Heart left ventricle (tissue), 16 donors: ENCODE measurements at regions not wholly inside any gene's neighbourhood (a gene's known extent, or its start where the extent isn't known, plus 50 kb on each side); places are given as distances from the start of the nearest gene placed in this dataset.

Experiments
- ATAC-seq, 4 donors: fragments of 200-7000 bp; cut with Tn5 transposase; one replicate each; pipeline ENCODE4 v1.9.1; 2020 to 2022; ENCODE audit warnings: moderate library complexity in 4 of 4, mild to moderate bottlenecking in 3 of 4, moderate number of reproducible peaks in 1 of 4
- DNase-seq, 5 donors: peaks; one replicate each; pipeline ENCODE4 v3.0.0-alpha.2; 2020
- H3K27ac ChIP-seq, 12 donors: fragments of 200-600 bp; sonication (generic) in 4 of 12; one replicate each; pipeline versions ENCODE4 v1.5.0 to v1.8.0; 2016 to 2022; ENCODE audit warnings: mild to moderate bottlenecking in 2 of 12
- H3K27me3 ChIP-seq, 9 donors: fragments of 200-600 bp; sonication (generic) in 2 of 9; one replicate each; pipeline versions ENCODE4 v1.5.1 to v1.8.0; 2016 to 2022; ENCODE audit warnings: mild to moderate bottlenecking in 3 of 9
- H3K36me3 ChIP-seq, 9 donors: fragments of 200-600 bp; sonication (generic) in 2 of 9; one replicate each; pipeline versions ENCODE4 v1.5.0 to v1.8.0; 2018 to 2022; ENCODE audit warnings: mild to moderate bottlenecking in 2 of 9
- H3K4me1 ChIP-seq, 12 donors: fragments of 200-600 bp; sonication (generic) in 4 of 12; one replicate each; pipeline versions ENCODE4 v1.5.0 to v1.8.0; 2016 to 2022; ENCODE audit warnings: mild to moderate bottlenecking in 3 of 12
- H3K4me3 ChIP-seq, 12 donors: fragments of 200-600 bp; sonication (generic) in 4 of 12; one replicate each; pipeline versions ENCODE4 v1.5.0 to v1.8.0; 2017 to 2022; ENCODE audit warnings: mild to moderate bottlenecking in 9 of 12, moderate library complexity in 4 of 12
- H3K9me3 ChIP-seq, 12 donors: fragments of 200-600 bp; sonication (generic) in 4 of 12; one replicate each; pipeline versions ENCODE4 v1.5.0 to v1.8.0; 2016 to 2022; ENCODE audit warnings: mild to moderate bottlenecking in 1 of 12
- CTCF ChIP-seq, 12 donors: fragments of 200-600 bp; sonication (generic) in 4 of 12; IDR thresholded peaks; one replicate each; pipeline versions ENCODE4 v1.5.0 to v1.8.0; 2018 to 2022; ENCODE audit warnings: antibody characterized with exemption in 12 of 12, mild to moderate bottlenecking in 5 of 12
- POLR2A ChIP-seq, 2 donors: fragments of 450-650 bp; IDR thresholded peaks; one replicate each; pipeline ENCODE4 v1.6.1; 2017; ENCODE audit warnings: antibody characterized with exemption in 2 of 2, mild to moderate bottlenecking in 2 of 2, moderate library complexity in 2 of 2
- WGBS, 4 donors: extraction: QIAGEN DNeasy Blood & Tissue Kit in 2 of 4; methylation state at CpG; one replicate each; pipeline versions ENCODE4 v1.1.5 to v1.1.7; 2013 to 2018; 5-methylcytosine and 5-hydroxymethylcytosine counted together
- intact Hi-C, 10 donors: fragments of 100-400 bp; cut with DNase I; formaldehyde crosslinking; loops; one replicate each; pipeline versions ENCODE4 v1.11.1 to v1.14.2; 2022
- donor health status: ischemic (EF 13 %, LVEDD 7.1; RV severe dilation, severe dysfunction).
- donor health status: healthy with polysubstance abuse.
- donor health status: DM: no; HTN: yes; CAD: no.
- donor health status: DM: no; HTN: no; CAD: no.
- donor health status: ischemic (EF 25% LVEDD 6.9; RV normal size, moderate dysfunction).
- donor health status: ischemic (EF 25% LVEDD 5.7; RV mildly dilated, moderate dysfunction).
- donor health status: healthy.
- donor health status: DM: yes; HTN: yes; CAD: no.
- donor health status: ischemic (EF 35%, LVEDD 5.7; RV mildly dilated, moderate dysfunction).
- donor health status: nonischemic (EF 11% LVEDD 7.7; RV severe dilation, severe dysfunction).
- donor health status: DM: yes; HTN: yes; CAD: no.
- donor health status: PGD.
- donor health status: ischemic (EF 29% LVEDD 5.4; RV normal size, mild dysfunction).
- donor health status: nonischemic (EF 23%, LVEDD 6.1; RV moderate dilation, normal function).

- ATAC-seq: no peak
- Histone ChIP-seq H3K27ac (no peak overlapping the region), H3K9me3 (peaks cover 0 to 10% (median 0%) of the 10 kb centered on the region in 12 donors), H3K36me3 (peaks cover 0 to 5% (median 0%) of the 10 kb centered on the region in 9 donors), H3K27me3 (no peaks in the 10 kb centered on the region), H3K4me3 (no peak overlapping the region), H3K4me1 (peaks cover 0 to 3% (median 0%) of the 10 kb centered on the region in 12 donors)
- intact Hi-C loops: no loop called here
- DNase-seq: no peak
- no peak for TF ChIP-seq POLR2A (IDR thresholded peaks at IDR 0.05)
- TF ChIP-seq CTCF (IDR thresholded peaks at IDR 0.05): no peak
Measured at GRCh38 chr6:71453371-71453706, 164.7 kb downstream of the OGFRL1 start.

- Histone ChIP-seq H3K27ac (no peak overlapping the region), H3K9me3 (peaks cover 0 to 10% (median 0%) of the 10 kb centered on the region in 12 donors), H3K36me3 (peaks cover 0 to 5% (median 0%) of the 10 kb centered on the region in 9 donors), H3K4me3 (no peak overlapping the region), H3K27me3 (no peaks in the 10 kb centered on the region), H3K4me1 (peaks cover 0 to 3% (median 0%) of the 10 kb centered on the region in 12 donors)
- 43 to 64% (median 59%) methylated on average over 1 of the region's 1 CpG for WGBS, 4 donors
- no peak for TF ChIP-seq CTCF (IDR thresholded peaks at IDR 0.05)
- TF ChIP-seq POLR2A (IDR thresholded peaks at IDR 0.05): no peak
- intact Hi-C loops: no loop called here
- ATAC-seq: no peak
- DNase-seq: no peak
Measured at GRCh38 chr6:71454056-71454455, 165.4 kb downstream of the OGFRL1 start.

- ATAC-seq: no peak
- no peaks in the 10 kb centered on the region for H3K27me3 ChIP-seq
- no peaks in the 10 kb centered on the region for H3K4me1 ChIP-seq
- DNase-seq: no peak
- no peak overlapping the region for H3K27ac ChIP-seq
- peaks cover 0 to 5% (median 0%) of the 10 kb centered on the region in 9 donors for H3K36me3 ChIP-seq
- 81 to 91% (median 86%) methylated on average over 1 of the region's 1 CpG for WGBS, 4 donors
- TF ChIP-seq CTCF (IDR thresholded peaks at IDR 0.05): no peak
- no peak for TF ChIP-seq POLR2A (IDR thresholded peaks at IDR 0.05)
- no peak overlapping the region for H3K4me3 ChIP-seq
- intact Hi-C loops: no loop called here
- peaks cover 0 to 10% (median 0%) of the 10 kb centered on the region in 12 donors for H3K9me3 ChIP-seq
Measured at GRCh38 chr6:71457929-71458328, 169.3 kb downstream of the OGFRL1 start.

GRCh38 chr6:71459162-71459561 lies 170.6 kb downstream of the OGFRL1 start:
- Histone ChIP-seq H3K27me3 (no peaks in the 10 kb centered on the region), H3K4me1 (no peaks in the 10 kb centered on the region), H3K4me3 (no peak overlapping the region), H3K27ac (no peak overlapping the region), H3K36me3 (peaks cover 0 to 5% (median 0%) of the 10 kb centered on the region in 9 donors), H3K9me3 (peaks cover 0 to 18% (median 0%) of the 10 kb centered on the region in 12 donors)
- intact Hi-C loops: no loop called here
- TF ChIP-seq CTCF (IDR thresholded peaks at IDR 0.05) (no peak), POLR2A (IDR thresholded peaks at IDR 0.05) (no peak)
- ATAC-seq (no peak), DNase-seq (no peak)
- WGBS, 4 donors: 92 to 98% (median 95%) methylated on average over 2 of the region's 2 CpGs
